ENCODE measurements at regions not wholly inside any gene's neighbourhood (a gene's known extent, or its start where the extent isn't known, plus 50 kb on each side); places are given as distances from the start of the nearest gene placed in this dataset.
"Not testable (repeated sequence)": the region's sequence is repeated elsewhere in the genome, so short reads cannot be mapped to it uniquely, and the experiment has no call there.

- Histone ChIP-seq H3K9me3 (replicated peaks in 1 of 11) (no peaks in the 10 kb centered on the region), H3K27ac (no peak overlapping the region), H3K9ac (no peak overlapping the region), H3K4me2 (no peak overlapping the region), H3K4me3 (no peak overlapping the region), H3K36me3 (no peaks in the 10 kb centered on the region), H3K27me3 (no peaks in the 10 kb centered on the region), H3K4me1 (no peaks in the 10 kb centered on the region), H4K20me1 (no peaks in the 10 kb centered on the region; a peak in 1 of 22 replicates)
- no peak for TF ChIP-seq Cebpa-rat (IDR thresholded peaks at IDR 0.05)
These were observed 120.2 kb upstream of the TMEM229A start for GRCh38 chr7:124152859-124153692.

- H3K27me3 ChIP-seq = no peaks in the 10 kb centered on the region
- H4K20me1 ChIP-seq = no peaks in the 10 kb centered on the region
- H3K36me3 ChIP-seq = no peaks in the 10 kb centered on the region
- H3K4me3 ChIP-seq = no peak overlapping the region
- H3K4me1 ChIP-seq = no peaks in the 10 kb centered on the region
- peaks cover 0 to 5% (median 0%) of the 10 kb centered on the region in 11 experiments; a peak in 2 of 22 replicates for H3K9me3 ChIP-seq (replicated peaks in 1 of 11)
- TF ChIP-seq Cebpa-rat (IDR thresholded peaks at IDR 0.05) = no peak
- no peak overlapping the region for H3K4me2 ChIP-seq
- H3K9ac ChIP-seq = no peak overlapping the region
- no peak overlapping the region for H3K27ac ChIP-seq
These were observed 104.8 kb upstream of the TMEM229A start for GRCh38 chr7:124137664-124138063.

DNA sequence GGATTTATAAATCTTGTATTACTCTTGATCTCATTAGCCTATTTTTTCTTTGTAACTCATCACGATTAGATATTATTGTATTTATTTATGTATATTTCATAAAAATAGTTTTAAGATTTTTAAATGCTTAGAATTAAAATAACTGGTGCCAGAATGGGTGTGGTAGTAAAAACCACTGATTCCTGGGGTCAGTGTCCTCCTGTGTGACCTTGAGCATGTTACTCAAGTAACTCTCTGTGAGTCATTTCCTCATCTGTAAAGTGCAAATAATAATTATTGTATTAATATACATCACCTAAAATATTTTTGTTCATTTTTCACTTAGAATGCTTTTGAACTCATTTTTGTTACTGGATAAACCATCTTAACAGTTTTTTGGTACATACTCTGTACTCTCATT, 91.3 kb upstream of the TMEM229A start:
- Histone ChIP-seq H3K4me2 (no peak overlapping the region), H3K27ac (no peak overlapping the region), H3K4me3 (no peak overlapping the region), H3K9me3 (replicated peaks in 1 of 11) (peaks cover 0 to 9% (median 0%) of the 10 kb centered on the region in 11 experiments; a peak in 2 of 22 replicates), H3K9ac (no peak overlapping the region), H3K36me3 (no peaks in the 10 kb centered on the region), H3K27me3 (no peaks in the 10 kb centered on the region), H4K20me1 (no peaks in the 10 kb centered on the region), H3K4me1 (no peaks in the 10 kb centered on the region)
- TF ChIP-seq Cebpa-rat (IDR thresholded peaks at IDR 0.05) = no peak

GRCh38 chr7:124120911-124121310, 88.0 kb upstream of the TMEM229A start:
- H3K27ac ChIP-seq = no peak overlapping the region
- H3K4me1 ChIP-seq = no peaks in the 10 kb centered on the region
- no peak overlapping the region for H3K9ac ChIP-seq
- H3K4me2 ChIP-seq = no peak overlapping the region
- no peaks in the 10 kb centered on the region for H4K20me1 ChIP-seq
- H3K27me3 ChIP-seq = no peaks in the 10 kb centered on the region
- peaks cover 0 to 9% (median 0%) of the 10 kb centered on the region in 11 experiments; a peak in 3 of 22 replicates for H3K9me3 ChIP-seq (replicated peaks in 1 of 11)
- no peak for TF ChIP-seq Cebpa-rat (IDR thresholded peaks at IDR 0.05)
- no peaks in the 10 kb centered on the region for H3K36me3 ChIP-seq
- no peak overlapping the region for H3K4me3 ChIP-seq

DNA sequence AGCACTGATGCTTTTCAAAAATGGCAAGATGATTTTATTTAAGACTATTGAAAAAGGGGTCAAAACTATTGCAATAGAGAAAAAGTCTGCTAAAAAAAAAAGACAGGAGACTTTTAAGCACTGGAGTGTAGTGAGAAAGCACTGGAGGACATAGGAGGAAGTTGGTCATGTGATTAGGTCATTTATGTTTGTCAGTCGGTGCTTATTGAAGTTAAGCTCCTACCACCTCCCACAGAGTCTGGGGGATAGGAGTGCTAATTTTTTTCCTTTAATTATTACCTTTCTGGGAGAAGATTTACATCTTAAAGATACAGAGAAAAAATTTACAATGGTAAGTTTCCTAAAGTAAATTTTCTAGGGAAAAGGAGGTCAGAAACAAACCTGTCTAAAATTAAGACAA, 80.2 kb upstream of the TMEM229A start:
- Histone ChIP-seq H3K36me3 (no peaks in the 10 kb centered on the region), H3K4me3 (no peak overlapping the region), H3K27ac (no peak overlapping the region), H3K27me3 (no peaks in the 10 kb centered on the region), H4K20me1 (no peaks in the 10 kb centered on the region), H3K4me2 (no peak overlapping the region), H3K9ac (no peak overlapping the region), H3K4me1 (no peaks in the 10 kb centered on the region), H3K9me3 (replicated peaks in 1 of 11) (peaks cover 0 to 7% (median 0%) of the 10 kb centered on the region in 11 experiments; a peak in 6 of 22 replicates)
- no peak for TF ChIP-seq Cebpa-rat (IDR thresholded peaks at IDR 0.05)

DNA sequence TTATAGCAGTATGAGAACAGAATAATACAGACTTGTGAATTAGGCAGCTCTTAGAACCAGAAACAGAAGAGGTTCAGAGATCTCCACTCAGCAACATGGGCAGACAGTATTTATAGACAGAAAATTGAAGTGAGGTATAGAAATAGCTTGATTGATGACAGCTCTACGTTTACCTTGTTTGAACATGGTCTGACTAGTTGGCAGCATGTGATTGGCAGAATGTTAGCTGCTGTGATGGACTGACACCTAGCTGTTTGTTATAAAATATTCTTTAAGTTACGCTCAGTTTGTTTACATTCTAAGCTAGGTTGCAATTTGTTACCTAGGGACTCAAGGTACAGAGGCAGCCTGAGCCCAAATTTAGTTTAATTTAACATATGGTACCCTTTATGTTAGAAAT, 73.7 kb upstream of the TMEM229A start:
- no peak for TF ChIP-seq Cebpa-rat (IDR thresholded peaks at IDR 0.05)
- Histone ChIP-seq H3K27ac (no peak overlapping the region), H3K9ac (no peak overlapping the region), H3K4me1 (no peaks in the 10 kb centered on the region), H3K9me3 (replicated peaks in 1 of 11) (peaks cover 9 to 19% (median 15%) of the 10 kb centered on the region in 11 experiments; a peak in 21 of 22 replicates), H3K36me3 (no peaks in the 10 kb centered on the region), H4K20me1 (no peaks in the 10 kb centered on the region), H3K4me2 (no peak overlapping the region), H3K27me3 (no peaks in the 10 kb centered on the region), H3K4me3 (no peak overlapping the region)

- no peaks in the 10 kb centered on the region for H3K27me3 ChIP-seq
- H3K36me3 ChIP-seq = no peaks in the 10 kb centered on the region
- no peak overlapping the region for H3K4me3 ChIP-seq
- H4K20me1 ChIP-seq = no peaks in the 10 kb centered on the region
- peaks cover 9 to 19% (median 15%) of the 10 kb centered on the region in 11 experiments; a peak in 21 of 22 replicates for H3K9me3 ChIP-seq (replicated peaks in 1 of 11)
- H3K4me1 ChIP-seq = no peaks in the 10 kb centered on the region
- H3K9ac ChIP-seq = no peak overlapping the region
- no peak for TF ChIP-seq Cebpa-rat (IDR thresholded peaks at IDR 0.05)
- H3K27ac ChIP-seq = no peak overlapping the region
- H3K4me2 ChIP-seq = no peak overlapping the region
These were observed 68.4 kb upstream of the TMEM229A start for GRCh38 chr7:124101173-124101768.

DNA sequence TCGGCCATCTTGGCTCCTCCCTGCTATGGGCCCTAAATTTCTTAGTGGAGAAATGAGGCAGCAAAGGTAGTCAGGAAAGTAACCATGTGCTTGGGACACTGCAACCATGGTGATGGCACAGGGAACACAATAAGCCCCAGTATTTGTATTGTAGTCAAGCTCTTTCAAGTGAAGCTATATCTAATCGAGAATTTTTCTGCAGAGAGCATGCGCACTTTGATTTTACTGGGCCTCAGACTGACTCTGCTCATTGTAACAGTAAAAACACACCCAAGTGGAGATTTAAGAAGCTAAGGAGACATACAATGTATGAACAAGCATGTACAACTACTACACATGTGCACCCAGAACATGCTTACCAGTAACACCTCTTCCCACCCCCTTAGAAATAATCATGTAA, 67.3 kb upstream of the TMEM229A start:
- no peak overlapping the region for H3K4me2 ChIP-seq
- H3K27me3 ChIP-seq = no peaks in the 10 kb centered on the region
- H3K27ac ChIP-seq = no peak overlapping the region
- H3K4me1 ChIP-seq = no peaks in the 10 kb centered on the region
- no peak overlapping the region for H3K4me3 ChIP-seq
- no peak for TF ChIP-seq Cebpa-rat (IDR thresholded peaks at IDR 0.05)
- no peaks in the 10 kb centered on the region for H4K20me1 ChIP-seq
- no peak overlapping the region for H3K9ac ChIP-seq
- H3K9me3 ChIP-seq (replicated peaks in 1 of 11) = peaks cover 9 to 19% (median 15%) of the 10 kb centered on the region in 11 experiments; a peak in 21 of 22 replicates
- no peaks in the 10 kb centered on the region for H3K36me3 ChIP-seq

DNA sequence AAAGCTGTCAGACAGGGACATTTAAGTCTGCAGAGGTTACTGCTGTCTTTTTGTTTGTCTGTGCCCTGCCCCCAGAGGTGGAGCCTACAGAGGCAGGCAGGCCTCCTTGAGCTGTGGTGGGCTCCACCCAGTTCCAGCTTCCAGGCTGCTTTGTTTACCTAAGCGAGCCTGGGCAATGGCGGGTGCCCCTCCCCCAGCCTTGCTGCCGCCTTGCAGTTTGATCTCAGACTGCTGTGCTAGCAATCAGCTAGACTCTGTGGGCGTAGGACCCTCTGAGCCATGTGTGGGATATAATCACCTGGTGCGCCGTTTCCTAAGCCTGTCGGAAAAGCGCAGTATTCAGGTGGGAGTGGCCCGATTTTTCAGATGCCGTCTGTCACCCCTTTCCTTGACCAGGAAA, 66.7 kb upstream of the TMEM229A start:
- not testable (repeated sequence) for H3K4me1 ChIP-seq, H3K27ac ChIP-seq, H4K20me1 ChIP-seq, H3K27me3 ChIP-seq, H3K36me3 ChIP-seq, H3K4me2 ChIP-seq, H3K9ac ChIP-seq, H3K4me3 ChIP-seq
- H3K9me3 ChIP-seq (replicated peaks in 1 of 11) = peaks cover 9 to 16% (median 11%) of the 10 kb centered on the region in 11 experiments; a peak in 21 of 22 replicates
